Memory B cell (primary cell): ENCODE measurements at regions not wholly inside any gene's neighbourhood (a gene's known extent, or its start where the extent isn't known, plus 50 kb on each side); places are given as distances from the start of the nearest gene placed in this dataset.
"Not testable (repeated sequence)": the region's sequence is repeated elsewhere in the genome, so short reads cannot be mapped to it uniquely, and the experiment has no call there.

Source experiments
- ATAC-seq: fragments of 150-1000 bp; cut with Tn5 transposase; 2 replicates; pipeline ENCODE4 v1.10.0; 2021; ENCODE audit warnings: low read depth, mild to moderate bottlenecking, moderate library complexity
- DNase-seq, 2 donors: peaks; one replicate each; pipeline ENCODE4 v3.0.0; 2022; ENCODE audit warnings: low spot score in 2 of 2
- H3K27ac Mint-ChIP-seq: one replicate; pipeline ENCODE4 v1.8.0; 2022; ENCODE audit warnings: mild to moderate bottlenecking, moderate library complexity, mixed read lengths
- H3K27me3 Mint-ChIP-seq: one replicate; pipeline ENCODE4 v1.8.0; 2022; ENCODE audit warnings: mixed read lengths
- H3K36me3 Mint-ChIP-seq: one replicate; pipeline ENCODE4 v1.8.0; 2022; ENCODE audit warnings: mild to moderate bottlenecking, mixed read lengths
- H3K4me1 Mint-ChIP-seq: one replicate; pipeline ENCODE4 v1.8.0; 2022; ENCODE audit warnings: mixed read lengths
- H3K4me3 Mint-ChIP-seq: one replicate; pipeline ENCODE4 v1.8.0; 2022; ENCODE audit warnings: mild to moderate bottlenecking, moderate library complexity, mixed read lengths
- H3K9me3 Mint-ChIP-seq: one replicate; pipeline ENCODE4 v1.8.0; 2022; ENCODE audit warnings: mixed read lengths

DNA sequence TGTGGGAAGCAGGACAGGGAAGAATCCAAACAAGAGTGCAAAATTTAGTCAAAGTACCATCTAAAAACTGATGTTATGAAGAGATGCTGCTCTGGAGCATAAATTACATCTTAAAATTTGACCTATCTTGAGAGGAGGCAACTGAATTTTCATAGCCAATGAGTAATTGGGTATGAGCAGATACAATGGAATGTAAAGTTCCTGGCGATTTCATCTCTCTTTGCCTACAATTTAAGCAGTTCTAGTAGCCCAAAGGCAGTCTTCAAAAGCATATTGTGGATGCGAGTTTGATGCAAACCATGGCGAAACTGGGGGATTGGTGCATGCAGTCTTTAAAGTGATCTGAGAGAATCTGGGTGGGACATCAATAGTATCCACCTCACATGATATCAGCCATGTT lies 1265.9 kb downstream of the BRINP3 start:
- no peaks in the 10 kb centered on the region for H3K9me3 Mint-ChIP-seq
- no peaks in the 10 kb centered on the region for H3K36me3 Mint-ChIP-seq
- no peaks in the 10 kb centered on the region for H3K4me1 Mint-ChIP-seq
- H3K27ac Mint-ChIP-seq: no peak overlapping the region
- ATAC-seq (no peak), DNase-seq (no peak)
- no peaks in the 10 kb centered on the region for H3K27me3 Mint-ChIP-seq
- H3K4me3 Mint-ChIP-seq: no peak overlapping the region

DNA sequence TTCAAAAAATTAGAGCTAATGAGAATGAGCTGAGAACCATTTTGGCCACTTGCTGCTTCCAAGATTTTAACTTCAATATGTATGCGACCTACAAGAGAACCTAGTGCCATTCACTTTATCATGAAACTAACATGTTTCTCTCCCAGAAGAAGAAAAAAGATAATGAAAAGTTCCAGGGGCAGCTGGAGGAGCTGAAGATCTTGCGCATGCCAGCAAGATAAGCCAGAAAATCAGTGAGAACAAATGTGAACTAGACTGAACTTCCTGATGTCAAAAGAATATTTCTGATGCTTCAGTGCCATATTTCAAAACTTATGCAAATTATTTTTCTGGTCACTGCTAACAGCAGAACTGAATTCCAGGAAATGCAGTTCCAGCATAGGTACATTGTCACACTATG lies 1265.1 kb downstream of the BRINP3 start:
- no peak overlapping the region for H3K27ac Mint-ChIP-seq
- no peak overlapping the region for H3K4me3 Mint-ChIP-seq
- no peaks in the 10 kb centered on the region for H3K27me3 Mint-ChIP-seq
- DNase-seq (no peak), ATAC-seq (no peak)
- H3K9me3 Mint-ChIP-seq: no peaks in the 10 kb centered on the region
- no peaks in the 10 kb centered on the region for H3K36me3 Mint-ChIP-seq
- H3K4me1 Mint-ChIP-seq: no peaks in the 10 kb centered on the region

DNA sequence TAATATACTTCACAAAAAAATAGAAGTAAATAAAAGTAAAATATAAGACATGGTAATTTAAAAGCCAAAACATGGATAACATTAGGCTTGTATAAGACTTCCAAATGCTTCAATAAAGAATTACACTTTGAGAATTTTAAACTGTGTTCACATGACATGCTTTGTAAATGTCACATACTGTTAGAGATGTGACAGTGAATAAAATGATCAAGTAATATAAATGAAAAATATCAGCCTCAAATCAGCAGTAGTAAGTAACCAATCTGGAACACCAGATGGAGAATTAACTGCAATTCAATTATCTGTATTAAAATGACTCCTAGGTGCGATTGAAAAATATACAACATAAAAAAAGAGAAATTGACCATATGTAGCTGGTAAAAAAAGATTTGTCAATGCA lies 1260.8 kb downstream of the BRINP3 start:
- DNase-seq: no peak
- no peaks in the 10 kb centered on the region for H3K4me1 Mint-ChIP-seq
- no peaks in the 10 kb centered on the region for H3K27me3 Mint-ChIP-seq
- ATAC-seq: no peak
- no peaks in the 10 kb centered on the region for H3K36me3 Mint-ChIP-seq
- no peaks in the 10 kb centered on the region for H3K9me3 Mint-ChIP-seq
- no peak overlapping the region for H3K27ac Mint-ChIP-seq
- no peak overlapping the region for H3K4me3 Mint-ChIP-seq

DNA sequence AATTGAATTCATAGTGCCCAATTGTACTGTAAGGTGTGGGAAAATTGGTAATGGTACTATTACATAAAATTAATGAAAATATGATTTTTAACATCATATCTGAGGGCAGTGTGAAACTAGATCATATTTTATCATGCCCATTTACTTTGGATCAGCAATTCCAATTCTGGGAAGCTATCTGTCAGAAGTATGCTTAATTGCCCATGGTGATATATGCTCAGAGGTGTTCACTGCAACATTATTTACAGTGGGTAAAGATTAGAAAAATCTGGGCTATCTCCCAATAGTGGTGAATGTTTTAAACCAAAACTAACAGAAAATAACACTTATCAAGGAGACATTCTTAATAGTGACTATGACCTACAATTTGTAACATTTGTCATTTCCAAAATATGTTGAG lies 1260.0 kb downstream of the BRINP3 start:
- Mint-ChIP-seq H3K9me3 (peaks cover 1% of the 10 kb centered on the region), H3K4me1 (no peaks in the 10 kb centered on the region), H3K36me3 (no peaks in the 10 kb centered on the region), H3K27ac (no peak overlapping the region), H3K27me3 (no peaks in the 10 kb centered on the region), H3K4me3 (no peak overlapping the region)
- ATAC-seq (no peak), DNase-seq (no peak)

DNA sequence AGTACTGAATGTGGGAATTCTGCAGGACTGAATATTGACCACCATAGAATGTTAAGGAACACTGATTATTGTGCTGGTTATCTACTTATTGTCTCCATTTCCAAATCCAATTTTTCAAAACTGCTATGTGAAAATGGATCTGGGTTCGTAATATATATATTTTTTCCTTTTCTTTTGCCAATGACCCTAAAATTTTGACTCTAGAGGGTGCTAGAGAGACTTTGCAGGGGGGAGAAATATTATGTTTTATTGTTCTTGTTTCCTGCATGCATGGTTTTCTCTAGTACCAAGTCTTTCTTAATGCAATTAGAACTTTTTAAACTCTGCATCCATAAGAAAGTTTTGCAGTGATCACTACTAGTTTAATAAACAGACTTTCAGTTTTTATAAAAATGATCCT lies 1256.9 kb downstream of the BRINP3 start:
- ATAC-seq (no peak), DNase-seq (no peak)
- Mint-ChIP-seq H3K27ac (no peak overlapping the region), H3K9me3 (peaks cover 10% of the 10 kb centered on the region), H3K4me3 (no peak overlapping the region), H3K36me3 (no peaks in the 10 kb centered on the region), H3K27me3 (no peaks in the 10 kb centered on the region), H3K4me1 (no peaks in the 10 kb centered on the region)

DNA sequence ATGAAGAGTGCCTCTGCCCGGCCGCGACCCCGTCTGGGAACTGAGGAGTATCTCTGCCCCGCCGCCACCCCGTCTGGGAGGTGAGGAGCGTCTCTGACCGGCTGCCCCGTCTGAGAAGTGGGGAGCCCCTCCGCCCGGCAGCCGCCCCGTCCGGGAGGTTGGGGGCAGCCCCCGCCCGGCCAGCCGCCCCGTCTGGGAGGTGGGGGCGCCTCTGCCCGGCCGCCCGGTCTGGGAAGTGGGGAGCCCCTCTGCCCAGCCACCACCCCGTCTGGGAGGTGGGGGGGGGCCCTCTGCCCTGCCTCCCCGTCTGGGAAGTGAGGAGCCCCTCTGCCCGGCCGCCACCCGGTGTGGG lies 1251.9 kb downstream of the BRINP3 start:
- DNase-seq, H3K36me3 Mint-ChIP-seq: not testable (repeated sequence)

DNA sequence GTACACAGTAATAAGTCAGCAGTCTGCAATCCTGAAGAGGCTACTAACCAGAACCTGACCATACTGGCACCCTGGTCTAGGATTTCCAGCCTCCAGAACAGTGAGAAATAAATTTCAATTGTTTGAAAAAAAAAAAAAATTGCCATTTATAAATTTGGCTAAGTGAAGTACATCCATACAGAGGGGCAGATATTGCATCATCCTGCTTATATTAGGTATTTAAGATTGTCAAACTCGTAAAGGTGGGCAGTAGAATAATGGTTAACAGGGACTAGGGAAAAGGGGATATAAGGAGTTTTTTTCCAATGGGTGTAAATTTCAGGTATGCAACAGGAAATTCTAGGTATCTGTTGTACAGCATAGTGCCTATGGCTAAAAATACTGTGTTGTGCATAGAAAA lies 1250.9 kb downstream of the BRINP3 start:
- H3K27me3 Mint-ChIP-seq: no peaks in the 10 kb centered on the region
- ATAC-seq (no peak), DNase-seq (no peak)
- no peaks in the 10 kb centered on the region for H3K36me3 Mint-ChIP-seq
- peaks cover 11% of the 10 kb centered on the region for H3K9me3 Mint-ChIP-seq
- no peaks in the 10 kb centered on the region for H3K4me1 Mint-ChIP-seq
- no peak overlapping the region for H3K4me3 Mint-ChIP-seq
- no peak overlapping the region for H3K27ac Mint-ChIP-seq

More for the DNA sequence above, 1251.9 kb downstream of the BRINP3 start:
- not testable (repeated sequence) for ATAC-seq, H3K4me3 Mint-ChIP-seq, H3K4me1 Mint-ChIP-seq, H3K27me3 Mint-ChIP-seq, H3K9me3 Mint-ChIP-seq, H3K27ac Mint-ChIP-seq

DNA sequence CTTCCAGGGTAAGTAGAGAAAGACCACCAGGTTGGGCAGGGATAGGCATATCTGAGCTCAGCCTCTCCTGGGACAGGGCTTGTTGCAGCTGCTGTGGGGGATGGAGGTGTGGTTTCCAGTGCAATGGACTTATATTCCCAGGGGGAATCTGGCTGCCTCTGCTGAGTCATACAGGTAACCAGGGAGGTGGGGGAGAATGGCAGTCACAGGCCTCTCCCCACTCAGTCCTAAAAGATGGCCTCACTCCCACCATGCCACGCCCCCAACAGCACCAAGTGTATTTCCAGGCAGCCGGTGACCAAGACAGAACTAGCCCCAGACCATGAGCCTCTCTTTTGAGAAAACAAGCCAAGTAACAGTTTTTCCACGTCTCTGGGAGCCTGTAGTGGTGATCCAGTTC lies 1240.7 kb downstream of the BRINP3 start:
- no peak for DNase-seq
- Mint-ChIP-seq H3K27me3 (no peaks in the 10 kb centered on the region), H3K36me3 (no peaks in the 10 kb centered on the region), H3K27ac (no peak overlapping the region), H3K9me3 (peaks cover 13% of the 10 kb centered on the region), H3K4me3 (no peak overlapping the region), H3K4me1 (no peaks in the 10 kb centered on the region)
- no peak for ATAC-seq

DNA sequence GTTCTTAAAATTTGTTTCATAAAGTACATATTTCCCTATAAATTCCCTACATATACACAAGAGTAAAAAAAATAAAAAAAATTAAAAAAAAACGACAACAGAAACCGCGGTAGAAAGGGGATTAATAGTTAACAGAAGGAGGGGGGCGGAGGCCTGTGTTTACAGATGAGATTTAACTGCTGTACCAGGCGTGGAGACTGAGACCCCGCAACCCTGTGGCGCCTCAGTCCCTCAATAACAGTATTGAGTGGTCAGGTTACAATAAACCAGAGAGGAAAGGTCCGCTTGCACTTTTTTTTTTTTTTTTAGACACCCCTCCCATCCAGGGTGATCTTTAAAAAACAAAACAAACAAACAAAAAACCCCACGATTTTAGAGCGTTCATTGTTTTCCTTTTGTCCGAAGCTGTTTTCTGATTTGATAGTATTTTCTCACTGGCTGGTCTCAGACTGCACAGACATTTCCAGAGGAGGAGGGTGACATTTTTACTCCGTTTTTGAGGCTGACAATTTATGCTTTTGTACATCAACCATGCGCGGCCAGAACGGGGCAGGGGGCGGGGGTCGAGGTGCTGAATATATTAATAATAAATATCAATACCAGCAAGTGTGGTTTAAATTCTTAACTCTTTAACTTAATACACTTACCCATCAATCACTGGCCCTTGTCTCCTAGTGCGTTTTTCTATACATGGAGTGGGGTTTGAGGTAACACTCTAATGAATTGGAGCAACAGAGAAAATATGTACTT lies 1223.9 kb downstream of the BRINP3 start:
- Mint-ChIP-seq H3K4me3 (no peak overlapping the region), H3K4me1 (no peaks in the 10 kb centered on the region), H3K9me3 (peaks cover 5% of the 10 kb centered on the region), H3K27ac (no peak overlapping the region), H3K27me3 (no peaks in the 10 kb centered on the region), H3K36me3 (no peaks in the 10 kb centered on the region)
- ATAC-seq (no peak), DNase-seq (no peak)

DNA sequence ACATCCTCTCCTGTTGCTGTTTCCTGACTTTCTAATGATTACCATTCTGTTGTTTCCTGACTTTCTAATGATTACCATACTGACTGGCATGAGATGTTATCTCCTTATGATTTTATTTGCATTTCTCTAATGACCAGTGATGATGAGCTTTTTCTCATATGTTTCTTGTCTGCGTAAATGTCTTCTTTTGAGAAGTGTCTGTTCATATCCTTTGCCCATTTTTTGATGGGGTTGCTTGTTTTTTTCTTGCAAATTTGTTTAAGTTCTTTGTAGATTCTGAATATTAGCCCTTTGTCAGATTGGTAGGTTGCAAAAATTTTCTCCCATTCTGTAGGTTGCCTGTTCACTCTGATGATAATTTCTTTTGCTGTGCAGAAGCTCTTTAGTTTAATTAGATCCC lies 1216.5 kb downstream of the BRINP3 start:
- H3K9me3 Mint-ChIP-seq, H3K4me3 Mint-ChIP-seq, DNase-seq, ATAC-seq, H3K27ac Mint-ChIP-seq, H3K27me3 Mint-ChIP-seq, H3K4me1 Mint-ChIP-seq, H3K36me3 Mint-ChIP-seq: not testable (repeated sequence)

DNA sequence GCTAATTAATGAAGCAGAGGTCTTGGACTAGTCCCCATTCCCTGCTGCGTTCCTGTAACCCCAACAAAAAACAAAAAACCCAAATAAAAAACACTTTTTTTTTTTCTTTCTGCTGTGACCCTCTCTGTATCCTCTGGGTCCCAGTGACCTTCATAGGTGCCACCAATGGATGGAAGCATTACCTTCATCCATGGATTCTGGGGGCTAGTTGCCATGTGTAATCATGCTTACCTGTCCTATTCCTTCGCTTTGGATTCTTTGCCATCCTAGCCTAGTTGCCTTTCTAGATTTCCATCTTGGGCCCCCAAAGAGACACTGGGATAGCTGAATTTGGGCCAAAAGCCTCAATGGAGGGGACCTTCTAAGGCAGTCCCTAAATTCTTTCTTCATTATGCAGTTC lies 1208.7 kb downstream of the BRINP3 start:
- DNase-seq: no peak
- Mint-ChIP-seq H3K27me3 (no peaks in the 10 kb centered on the region), H3K4me3 (no peak overlapping the region), H3K27ac (no peak overlapping the region), H3K36me3 (no peaks in the 10 kb centered on the region), H3K9me3 (peaks cover 2% of the 10 kb centered on the region), H3K4me1 (no peaks in the 10 kb centered on the region)
- ATAC-seq: no peak

DNA sequence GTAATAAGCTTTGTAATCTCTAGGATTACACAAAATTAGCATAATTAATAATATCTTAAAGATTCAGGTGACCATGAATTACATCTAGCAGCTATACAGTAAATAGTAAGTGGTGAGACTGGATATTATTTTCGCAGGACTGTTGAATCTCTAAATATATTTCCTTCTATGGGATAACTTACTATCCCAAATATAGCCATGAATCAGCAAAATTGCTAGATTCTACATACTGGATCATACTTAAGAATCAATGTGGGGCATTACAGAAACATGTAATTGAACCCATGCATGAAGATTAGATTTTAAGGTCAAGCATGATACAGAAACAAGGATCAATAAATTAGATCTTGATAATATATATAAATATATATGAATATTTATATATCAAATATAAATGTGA lies 1203.4 kb downstream of the BRINP3 start:
- H3K36me3 Mint-ChIP-seq: no peaks in the 10 kb centered on the region
- ATAC-seq (no peak), DNase-seq (no peak)
- H3K27ac Mint-ChIP-seq: no peak overlapping the region
- H3K9me3 Mint-ChIP-seq: peaks cover 5% of the 10 kb centered on the region
- H3K4me1 Mint-ChIP-seq: no peaks in the 10 kb centered on the region
- H3K4me3 Mint-ChIP-seq: no peak overlapping the region
- H3K27me3 Mint-ChIP-seq: no peaks in the 10 kb centered on the region

DNA sequence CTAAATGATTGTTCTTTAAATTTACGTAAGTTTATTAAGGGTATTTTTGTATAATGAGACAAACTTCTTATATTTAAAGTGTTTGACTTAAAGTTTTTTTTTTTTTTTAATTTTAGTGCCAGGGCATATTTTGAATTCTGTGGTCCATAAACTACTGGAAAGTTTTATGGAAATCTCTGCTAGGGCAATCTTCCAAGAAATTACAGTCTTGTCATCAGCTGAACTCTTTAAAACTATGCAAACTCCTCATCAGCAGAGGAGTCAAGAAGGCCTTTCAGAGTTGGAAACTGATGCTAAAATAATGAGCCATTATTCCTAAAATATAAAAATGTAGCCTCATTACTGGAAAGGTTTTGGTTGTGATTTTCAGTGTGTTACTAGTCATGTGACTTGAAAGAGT lies 1201.9 kb downstream of the BRINP3 start:
- Mint-ChIP-seq H3K27ac (no peak overlapping the region), H3K36me3 (no peaks in the 10 kb centered on the region), H3K27me3 (no peaks in the 10 kb centered on the region), H3K4me1 (no peaks in the 10 kb centered on the region), H3K9me3 (peaks cover 5% of the 10 kb centered on the region), H3K4me3 (no peak overlapping the region)
- ATAC-seq (no peak), DNase-seq (no peak)

DNA sequence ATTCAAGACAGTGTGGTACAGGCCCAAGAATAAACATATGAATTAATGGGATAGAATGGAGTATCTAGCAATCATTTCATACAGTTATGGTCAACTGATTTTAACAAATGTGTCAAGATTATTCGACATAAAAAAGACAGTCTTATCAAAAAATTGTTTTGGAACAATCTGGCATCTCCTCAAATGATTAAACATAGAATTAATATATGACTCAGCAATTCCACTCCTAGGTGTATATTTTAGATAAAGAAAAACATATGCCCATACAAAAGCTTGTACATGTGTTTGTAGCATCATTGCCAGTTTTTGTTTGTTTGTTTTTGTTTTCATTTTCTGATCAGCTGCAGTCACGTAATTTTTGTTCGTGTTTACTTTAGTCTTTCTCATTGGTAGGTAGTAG lies 1188.3 kb downstream of the BRINP3 start:
- Mint-ChIP-seq H3K36me3 (no peaks in the 10 kb centered on the region), H3K4me1 (no peaks in the 10 kb centered on the region), H3K27me3 (no peaks in the 10 kb centered on the region), H3K27ac (no peak overlapping the region), H3K9me3 (peaks cover 6% of the 10 kb centered on the region), H3K4me3 (no peak overlapping the region)
- DNase-seq (no peak), ATAC-seq (no peak)

DNA sequence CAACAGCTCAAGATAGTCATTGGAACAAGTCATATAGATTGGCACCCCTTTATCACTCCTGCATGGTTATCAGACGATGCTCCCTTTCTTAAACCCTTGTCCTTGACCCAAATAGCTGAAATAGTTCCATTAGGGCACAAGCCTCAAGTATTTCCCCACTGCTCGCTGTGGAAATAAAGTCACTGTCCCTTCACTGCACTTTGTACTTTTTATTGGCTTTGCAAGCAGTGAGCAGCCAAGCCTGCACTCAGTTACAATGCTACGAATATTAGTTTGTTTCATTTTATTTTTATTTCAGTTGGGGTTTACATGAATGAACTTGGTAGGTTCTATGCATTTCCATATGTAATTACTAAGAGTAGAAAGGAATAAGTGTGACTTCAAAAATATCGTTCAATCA lies 1176.4 kb downstream of the BRINP3 start:
- Mint-ChIP-seq H3K4me3 (no peak overlapping the region), H3K36me3 (no peaks in the 10 kb centered on the region)
- no peak for ATAC-seq

More for the DNA sequence above, 1176.4 kb downstream of the BRINP3 start:
- Mint-ChIP-seq H3K9me3 (peaks cover 17% of the 10 kb centered on the region), H3K27ac (no peak overlapping the region), H3K4me1 (no peaks in the 10 kb centered on the region), H3K27me3 (no peaks in the 10 kb centered on the region)
- no peak for DNase-seq
